H1 (cell line): ENCODE measurements at regions not wholly inside any gene's neighbourhood (a gene's known extent, or its start where the extent isn't known, plus 50 kb on each side); places are given as distances from the start of the nearest gene placed in this dataset.

Experiments used
- CTCF ChIA-PET: fragments of 300-600 bp; sonication (Branson Sonifier 250); formaldehyde crosslinking; loops from one replicate; lab custom pipeline; 2021; ENCODE audit not compliant: partially characterized antibody; lab: Charles Lee
- POLR2A ChIA-PET: fragments of 300-600 bp; sonication (Branson Sonifier 250); formaldehyde crosslinking; loops from one replicate; lab custom pipeline; 2021; ENCODE audit warnings: inconsistent platforms; ENCODE audit not compliant: partially characterized antibody; lab: Charles Lee
- DNase-seq, 2 experiments: peaks; one replicate each; pipeline versions ENCODE4 v3.0.0 to v3.0.0-alpha.2; 2010 to 2022; ENCODE audit warnings: low spot score in 2 of 2, low read depth in 1 of 2, mixed read lengths in 1 of 2
- FAIRE-seq: peaks from 2 replicates; lab custom pipeline; 2011; peaks lifted over from hg19 to GRCh38; lab: Jason Lieb, UNC
- H2AFZ ChIP-seq: 2 replicates; pipeline ENCODE4 v1.8.1; 2012; ENCODE audit warnings: low read length, inconsistent platforms
- H2AK5ac ChIP-seq: 2 replicates; pipeline ENCODE4 v1.6.1; 2013; ENCODE audit warnings: low read depth, low read length
- H2BK120ac ChIP-seq: replicated peaks from 2 replicates; pipeline ENCODE3; 2013; ENCODE audit warnings: low read depth, low read length, inconsistent platforms
- H2BK12ac ChIP-seq: 2 replicates; pipeline ENCODE4 v1.6.1; 2013; ENCODE audit warnings: low read depth, low read length
- H2BK15ac ChIP-seq: 2 replicates; pipeline ENCODE4 v1.6.1; 2013; ENCODE audit warnings: low read length
- H2BK20ac ChIP-seq: 2 replicates; pipeline ENCODE4 v1.6.1; 2013; ENCODE audit warnings: low read length
- H2BK5ac ChIP-seq: 2 replicates; pipeline ENCODE4 v1.6.1; 2013; ENCODE audit warnings: low read depth, low read length
- H3K14ac ChIP-seq: 2 replicates; pipeline ENCODE4 v1.6.1; 2013; ENCODE audit warnings: inconsistent platforms; ENCODE audit not compliant: insufficient read length
- H3K18ac ChIP-seq: 2 replicates; pipeline ENCODE4 v1.6.1; 2013; ENCODE audit warnings: low read length; ENCODE audit errors: extremely low read depth
- H3K23ac ChIP-seq: 2 replicates; pipeline ENCODE4 v1.6.1; 2013; ENCODE audit warnings: inconsistent platforms; ENCODE audit not compliant: insufficient read length
- H3K23me2 ChIP-seq: 2 replicates; pipeline ENCODE4 v1.6.1; 2013; ENCODE audit warnings: low read depth, low read length
- H3K27ac ChIP-seq: 2 replicates; pipeline ENCODE4 v1.6.1; 2011; ENCODE audit warnings: low read depth, low read length, inconsistent platforms
- H3K27me3 ChIP-seq, 4 experiments: replicated peaks in 1 of 4; 1 replicate in 1 of 4; 2 replicates in 3 of 4; pipeline versions ENCODE4 v1.6.1 to v1.8.1; 2011 to 2013; ENCODE audit warnings: low read length in 3 of 4, mild to moderate bottlenecking in 3 of 4, inconsistent platforms in 2 of 4, mixed read lengths in 2 of 4, moderate library complexity in 1 of 4; ENCODE audit not compliant: control insufficient read depth in 3 of 4, insufficient read depth in 3 of 4; ENCODE audit errors: extremely low read depth in 1 of 4
- H3K36me3 ChIP-seq, 4 experiments: 2 replicates each; pipeline versions ENCODE4 v1.6.1 to v1.8.1; 2011 to 2013; ENCODE audit warnings: mild to moderate bottlenecking in 4 of 4, low read length in 3 of 4, moderate library complexity in 2 of 4, control low read depth in 1 of 4, inconsistent platforms in 1 of 4; ENCODE audit not compliant: insufficient read depth in 4 of 4, control insufficient read depth in 2 of 4
- H3K4ac ChIP-seq: replicated peaks from 2 replicates; pipeline ENCODE3; 2013; ENCODE audit warnings: low read length, low read depth, mixed read lengths, inconsistent platforms; ENCODE audit not compliant: insufficient read length
- H3K4me1 ChIP-seq, 4 experiments: replicated peaks in 1 of 4; 1 replicate in 1 of 4; 2 replicates in 3 of 4; pipeline versions ENCODE4 v1.6.1 to v1.8.1; 2011 to 2013; ENCODE audit warnings: low read length in 3 of 4, inconsistent platforms in 2 of 4, mixed read lengths in 1 of 4; ENCODE audit not compliant: insufficient read depth in 4 of 4, control insufficient read depth in 3 of 4
- H3K4me2 ChIP-seq, 2 experiments: 2 replicates each; pipeline versions ENCODE4 v1.6.1 to v1.8.1; 2011 to 2013; ENCODE audit warnings: low read depth in 2 of 2, low read length in 2 of 2, control low read depth in 1 of 2, inconsistent platforms in 1 of 2, mild to moderate bottlenecking in 1 of 2; ENCODE audit not compliant: insufficient read depth in 1 of 2
- H3K4me3 ChIP-seq, 4 experiments: fragments of 200-600, 300-600 bp in 1 of 4; sonication (generic), shearing (Covaris generic), sonication (Bioruptor Twin) in 1 of 4; 2 replicates each; pipeline versions ENCODE4 v1.5.1 to v1.8.1; 2011 to 2016; ENCODE audit warnings: low read length in 4 of 4, low read depth in 3 of 4, control low read depth in 2 of 4, inconsistent platforms in 2 of 4, mild to moderate bottlenecking in 2 of 4, mixed read lengths in 1 of 4, moderate library complexity in 1 of 4; ENCODE audit not compliant: insufficient read depth in 2 of 4; ENCODE audit errors: extremely low read depth in 1 of 4
- H3K56ac ChIP-seq: replicated peaks from 2 replicates; pipeline ENCODE3; 2013; ENCODE audit warnings: low read depth, mild to moderate bottlenecking, mixed read lengths, low read length, inconsistent platforms; ENCODE audit not compliant: insufficient read length
- H3K79me1 ChIP-seq: 2 replicates; pipeline ENCODE4 v1.6.1; 2013; ENCODE audit warnings: low read depth, low read length, control low read depth
- H3K79me2 ChIP-seq, 2 experiments: 2 replicates each; pipeline versions ENCODE4 v1.6.1 to v1.8.1; 2012 to 2013; ENCODE audit warnings: low read length in 2 of 2, mild to moderate bottlenecking in 2 of 2, inconsistent platforms in 1 of 2; ENCODE audit not compliant: insufficient read depth in 2 of 2, control insufficient read depth in 1 of 2
- H3K9ac ChIP-seq, 4 experiments: replicated peaks in 1 of 4; 1 replicate in 1 of 4; 2 replicates in 3 of 4; pipeline versions ENCODE4 v1.6.1 to v1.8.1; 2011 to 2013; ENCODE audit warnings: low read depth in 3 of 4, low read length in 3 of 4, control low read depth in 2 of 4, mild to moderate bottlenecking in 2 of 4, moderate library complexity in 2 of 4, inconsistent platforms in 1 of 4; ENCODE audit errors: extremely low read depth in 1 of 4
- H3K9me3 ChIP-seq, 2 experiments: 2 replicates each; pipeline versions ENCODE4 v1.6.1 to v1.8.1; 2012 to 2013; ENCODE audit warnings: mild to moderate bottlenecking in 2 of 2, moderate library complexity in 2 of 2, control low read depth in 1 of 2, inconsistent platforms in 1 of 2, low read depth in 1 of 2, low read length in 1 of 2, mixed read lengths in 1 of 2; ENCODE audit not compliant: insufficient read depth in 2 of 2
- H4K20me1 ChIP-seq, 2 experiments: replicated peaks in 1 of 2; 2 replicates each; pipeline versions ENCODE3 to v1.8.1; 2011 to 2013; ENCODE audit warnings: inconsistent platforms in 2 of 2, low read length in 2 of 2, mild to moderate bottlenecking in 1 of 2; ENCODE audit not compliant: insufficient read depth in 2 of 2, control insufficient read depth in 1 of 2
- H4K5ac ChIP-seq: 2 replicates; pipeline ENCODE4 v1.6.1; 2013; ENCODE audit warnings: low read length, low read depth, mixed read lengths, inconsistent platforms; ENCODE audit not compliant: insufficient read length
- H4K8ac ChIP-seq: 2 replicates; pipeline ENCODE4 v1.8.0; 2013; ENCODE audit warnings: mild to moderate bottlenecking, moderate library complexity, low read length, inconsistent platforms; ENCODE audit not compliant: insufficient read depth; ENCODE audit errors: extremely low read depth
- H4K91ac ChIP-seq: replicated peaks from 2 replicates; pipeline ENCODE3; 2013; ENCODE audit warnings: low read length, mixed read lengths, inconsistent platforms; ENCODE audit not compliant: insufficient read length
- CHD1 ChIP-seq: IDR thresholded peaks from 2 replicates; pipeline ENCODE4 v1.6.1; 2012; ENCODE audit warnings: low read depth, low read length, improper control_type of control experiment
- HDAC2 ChIP-seq, 2 experiments: fragments of 300-600 bp in 1 of 2; sonication (generic) in 1 of 2; IDR thresholded peaks; 2 replicates each; pipeline ENCODE4 v1.6.1; 2011 to 2012; ENCODE audit warnings: low read depth in 2 of 2, low read length in 2 of 2, mild to moderate bottlenecking in 2 of 2, moderate library complexity in 2 of 2, borderline replicate concordance in 1 of 2, inconsistent platforms in 1 of 2
- HDAC6 ChIP-seq: IDR thresholded peaks from one replicate; pipeline ENCODE4 v1.7.1; 2012; ENCODE audit warnings: low read depth, mild to moderate bottlenecking, inconsistent platforms, low read length, moderate library complexity
- NANOG ChIP-seq: IDR thresholded peaks from 2 replicates; pipeline ENCODE4 v1.6.1; 2011; ENCODE audit warnings: low read length, low read depth, mild to moderate bottlenecking, inconsistent platforms; ENCODE audit not compliant: insufficient read depth, poor library complexity, severe bottlenecking
- RAD21 ChIP-seq, 2 experiments: IDR thresholded peaks in 1 of 2; conservative IDR thresholded peaks in 1 of 2; 2 replicates each; pipeline ENCODE4 v1.6.1; 2011; ENCODE audit warnings: low read depth in 2 of 2, low read length in 2 of 2, improper control_type of control experiment in 1 of 2, inconsistent platforms in 1 of 2, mild to moderate bottlenecking in 1 of 2, moderate library complexity in 1 of 2
- SIX5 ChIP-seq: IDR thresholded peaks from 2 replicates; pipeline ENCODE4 v1.6.1; 2011; ENCODE audit warnings: mild to moderate bottlenecking, low read depth, low read length
- SP2 ChIP-seq: IDR thresholded peaks from 2 replicates; pipeline ENCODE4 v1.6.1; 2012; ENCODE audit warnings: mild to moderate bottlenecking, low read length, inconsistent platforms
- WGBS, 2 experiments: shearing (Covaris generic) in 1 of 2; methylation state at CpG; one replicate each; pipeline versions ENCODE4 v1.1.6 to v1.1.7; 2013 to 2015; ENCODE audit warnings: low lambda C conversion rate in 2 of 2, mixed read lengths in 2 of 2, inconsistent platforms in 1 of 2, low coverage in 1 of 2, missing lambda C conversion rate in 1 of 2; ENCODE audit not compliant: insufficient replicate concordance in 2 of 2, insufficient coverage in 1 of 2, insufficient read length in 1 of 2; ENCODE audit errors: extremely low coverage in 1 of 2, missing lambda C conversion rate in 1 of 2; 5-methylcytosine and 5-hydroxymethylcytosine counted together

GRCh38 chr2:26530696-26531095 is 52.8 kb upstream of the OTOF start:
- H3K79me2 ChIP-seq: no peaks in the 10 kb centered on the region
- H3K36me3 ChIP-seq: no peaks in the 10 kb centered on the region
- FAIRE-seq: no peak
- H2BK5ac ChIP-seq: no peak overlapping the region
- H2BK12ac ChIP-seq: no peak overlapping the region
- H4K91ac ChIP-seq: no peak overlapping the region
- H3K9me3 ChIP-seq: no peaks in the 10 kb centered on the region
- H3K23ac ChIP-seq: no peak overlapping the region
- H2AFZ ChIP-seq: no peak overlapping the region
- no peak overlapping the region for H4K5ac ChIP-seq
- no peak overlapping the region for H4K8ac ChIP-seq
- H3K4me3 ChIP-seq: no peak overlapping the region
- H3K79me1 ChIP-seq: no peaks in the 10 kb centered on the region
- H3K18ac ChIP-seq: no peak overlapping the region
- POLR2A ChIA-PET: no interaction called here
- H2AK5ac ChIP-seq: no peak overlapping the region
- H4K20me1 ChIP-seq: no peaks in the 10 kb centered on the region
- H3K4me1 ChIP-seq: peaks cover 0 to 3% (median under 1%) of the 10 kb centered on the region in 4 experiments; a peak in 2 of 7 replicates
- no peak overlapping the region for H3K4ac ChIP-seq
- peaks cover 4% of the 10 kb centered on the region; the same call in 1 of the 2 replicates for H3K23me2 ChIP-seq
- 85% methylated on average over 4 of the region's 4 CpGs; no CpG with 5 or more reads in 1 of the 2 experiments for WGBS, 2 experiments
- no peak overlapping the region for H2BK20ac ChIP-seq
- no peak overlapping the region for H2BK15ac ChIP-seq
- H3K27me3 ChIP-seq: no peaks in the 10 kb centered on the region
- H2BK120ac ChIP-seq: no peak overlapping the region
- no peak overlapping the region for H3K9ac ChIP-seq
- H3K4me2 ChIP-seq: no peak overlapping the region
- no peak overlapping the region for H3K56ac ChIP-seq
- no peak overlapping the region for H3K14ac ChIP-seq
- CTCF ChIA-PET: interaction anchor here (0.9 to 3.4 kb wide), 6 partner anchors 9 to 214 kb away, joined by 3 to 20 read pairs (median 4); no protein-coding TSS in a partner anchor
- TF ChIP-seq SIX5 (no peak), SP2 (no peak), HDAC6 (no peak), CHD1 (no peak), RAD21 (IDR thresholded peaks at IDR 0.05 in 1 of 2, conservative IDR thresholded peaks at IDR 0.05 in 1 of 2; ENCODE audit: low read depth in 2 of 2, low read length in 2 of 2) (0 out of 4 replicates have a peak, but pooled peaks of 1 of the 2 experiments have one; percentile 5), HDAC2 (IDR thresholded peaks at IDR 0.05; ENCODE audit: borderline replicate concordance in 1 of 2, low read depth in 2 of 2, low read length in 2 of 2) (no peak), NANOG (no peak)
- TF ChIP-seq, all 59 proteins: peak for 1
- no peak overlapping the region for H3K27ac ChIP-seq
- no peak for DNase-seq
